Neural cell (in vitro differentiated cells): ENCODE measurements at regions not wholly inside any gene's neighbourhood (a gene's known extent, or its start where the extent isn't known, plus 50 kb on each side); places are given as distances from the start of the nearest gene placed in this dataset.

ENCODE experiments used
- H2AFZ ChIP-seq: fragments of 200-600, 300-800 bp; sonication (generic), shearing (Covaris generic); 2 replicates; pipeline ENCODE4 v1.6.0; 2014; ENCODE audit warnings: low read depth, mild to moderate bottlenecking, antibody characterized with exemption, low read length, moderate library complexity
- H3F3A ChIP-seq: fragments of 200-600 bp; shearing (Covaris generic); 2 replicates; pipeline ENCODE4 v1.6.1; 2016; ENCODE audit warnings: mild to moderate bottlenecking, moderate library complexity, mixed read lengths, antibody characterized with exemption, low read length; ENCODE audit not compliant: insufficient read depth, poor library complexity, severe bottlenecking
- H3K27ac ChIP-seq: fragments of 200-600, 300-800 bp; sonication (generic), shearing (Covaris generic); 2 replicates; pipeline ENCODE4 v1.5.1; 2014; ENCODE audit warnings: mild to moderate bottlenecking, low read length, moderate library complexity
- H3K27me3 ChIP-seq: fragments of 300-800, 200-600 bp; sonication (generic), shearing (Covaris generic); 2 replicates; pipeline ENCODE4 v1.6.0; 2014; ENCODE audit warnings: mild to moderate bottlenecking, low read depth, low read length, moderate library complexity; ENCODE audit not compliant: insufficient read depth
- H3K36me3 ChIP-seq: fragments of 300-800, 200-600 bp; sonication (generic), shearing (Covaris generic); 2 replicates; pipeline ENCODE4 v1.5.1; 2014; ENCODE audit warnings: mild to moderate bottlenecking, antibody characterized with exemption, low read length, moderate library complexity; ENCODE audit not compliant: insufficient read depth
- H3K4me2 ChIP-seq: fragments of 300-800, 200-600 bp; sonication (generic), shearing (Covaris generic); 2 replicates; pipeline ENCODE4 v1.6.0; 2014; ENCODE audit warnings: mild to moderate bottlenecking, low read length
- H3K4me3 ChIP-seq: fragments of 300-800, 200-600 bp; sonication (generic), shearing (Covaris generic); 2 replicates; pipeline ENCODE4 v1.5.1; 2014; ENCODE audit warnings: mild to moderate bottlenecking, low read length, moderate library complexity
- H3K79me2 ChIP-seq: fragments of 200-600 bp; shearing (Covaris generic); replicated peaks from 2 replicates; pipeline ENCODE4 v1.6.0; 2014; ENCODE audit warnings: mild to moderate bottlenecking, low read length, moderate library complexity; ENCODE audit not compliant: insufficient read depth
- H3K9ac ChIP-seq: fragments of 300-800, 200-600 bp; sonication (generic), shearing (Covaris generic); 2 replicates; pipeline ENCODE4 v1.6.1; 2016; ENCODE audit warnings: mild to moderate bottlenecking, low read length, mixed read lengths
- H3K9me2 ChIP-seq: fragments of 200-600 bp; shearing (Covaris generic); 2 replicates; pipeline ENCODE4 v1.6.1; 2016; ENCODE audit warnings: mild to moderate bottlenecking, low read length, mixed read lengths; ENCODE audit not compliant: insufficient read depth
- H3K9me3 ChIP-seq: fragments of 200-600, 300-800 bp; sonication (generic), shearing (Covaris generic); 2 replicates; pipeline ENCODE4 v1.6.1; 2016; ENCODE audit warnings: mild to moderate bottlenecking, mixed run types, low read length, moderate library complexity, mixed read lengths
- H4K20me1 ChIP-seq: fragments of 200-600 bp; shearing (Covaris generic); 2 replicates; pipeline ENCODE4 v1.6.1; 2016; ENCODE audit warnings: mild to moderate bottlenecking, mixed run types; ENCODE audit not compliant: insufficient read depth
- EP300 ChIP-seq: fragments of 450-650 bp; conservative IDR thresholded peaks from 2 replicates; pipeline ENCODE4 v1.6.1; 2014; ENCODE audit warnings: antibody characterized with exemption, mild to moderate bottlenecking, moderate library complexity; ENCODE audit not compliant: poor library complexity, severe bottlenecking
- EZH2 ChIP-seq: fragments of 200-600, 300-800 bp; shearing (Covaris generic), sonication (generic); IDR thresholded peaks from 2 replicates; pipeline ENCODE4 v1.6.1; 2014; ENCODE audit warnings: antibody characterized with exemption, low read length, borderline replicate concordance, mild to moderate bottlenecking; ENCODE audit not compliant: insufficient read depth, poor library complexity, severe bottlenecking
- MXI1 ChIP-seq: fragments of 450-650 bp; conservative IDR thresholded peaks from 2 replicates; pipeline ENCODE4 v1.6.1; 2014; ENCODE audit warnings: antibody characterized with exemption, mild to moderate bottlenecking; ENCODE audit not compliant: poor library complexity, severe bottlenecking
- POLR2AphosphoS5 ChIP-seq: IDR thresholded peaks from 2 replicates; pipeline ENCODE4 v1.6.1; 2012
- RAD21 ChIP-seq: fragments of 450-650 bp; conservative IDR thresholded peaks from 2 replicates; pipeline ENCODE4 v1.6.1; 2014; ENCODE audit warnings: antibody characterized with exemption, mild to moderate bottlenecking, moderate library complexity
- SMC3 ChIP-seq: fragments of 450-650 bp; conservative IDR thresholded peaks from 2 replicates; pipeline ENCODE4 v1.6.1; 2014; ENCODE audit warnings: antibody characterized with exemption, mild to moderate bottlenecking, moderate library complexity; ENCODE audit not compliant: poor library complexity
- TAF1 ChIP-seq: IDR thresholded peaks from 2 replicates; pipeline ENCODE4 v1.6.1; 2012; ENCODE audit warnings: low read depth
- TF ChIP-seq, protein P1 (sequence below): IDR thresholded peaks from 2 replicates; pipeline ENCODE4 v1.6.1; 2012; ENCODE audit warnings: borderline replicate concordance
- TF ChIP-seq, protein P2 (sequence below): fragments of 450-650 bp; IDR thresholded peaks from 2 replicates; pipeline ENCODE4 v1.5.1; 2014; ENCODE audit warnings: antibody characterized with exemption, mild to moderate bottlenecking, moderate library complexity; ENCODE audit not compliant: poor library complexity, severe bottlenecking

DNA sequence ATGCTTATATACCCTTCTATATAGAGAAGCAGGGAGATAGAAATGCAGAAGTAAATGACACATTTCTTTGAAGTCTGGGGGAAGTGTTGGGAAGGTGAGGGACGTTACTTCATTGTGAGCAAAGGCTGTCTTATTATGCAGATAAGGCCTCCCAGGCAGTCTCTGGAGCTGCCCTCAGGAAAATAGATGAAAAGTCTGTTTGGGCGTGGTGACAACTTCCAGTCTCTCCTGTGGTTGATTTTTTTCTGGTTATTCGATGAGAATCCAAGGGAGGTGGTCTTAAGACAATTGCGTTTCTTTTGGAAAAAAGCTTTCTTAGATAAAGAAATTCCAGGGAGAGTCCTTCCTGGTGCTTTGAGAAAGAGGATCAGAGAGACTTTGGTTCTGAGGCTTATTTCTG lies 84.0 kb downstream of the NEUROD6 start:
- Histone ChIP-seq H4K20me1 (no peaks in the 10 kb centered on the region), H3F3A (no peaks in the 10 kb centered on the region), H2AFZ (no peak overlapping the region), H3K9ac (no peak overlapping the region), H3K9me3 (no peaks in the 10 kb centered on the region), H3K36me3 (no peaks in the 10 kb centered on the region), H3K79me2 (no peaks in the 10 kb centered on the region), H3K27me3 (no peaks in the 10 kb centered on the region), H3K9me2 (no peaks in the 10 kb centered on the region), H3K4me3 (no peak overlapping the region), H3K27ac (no peak overlapping the region), H3K4me2 (no peak overlapping the region)
- TF ChIP-seq POLR2AphosphoS5, result no peak
- TF ChIP-seq, protein P1, sequence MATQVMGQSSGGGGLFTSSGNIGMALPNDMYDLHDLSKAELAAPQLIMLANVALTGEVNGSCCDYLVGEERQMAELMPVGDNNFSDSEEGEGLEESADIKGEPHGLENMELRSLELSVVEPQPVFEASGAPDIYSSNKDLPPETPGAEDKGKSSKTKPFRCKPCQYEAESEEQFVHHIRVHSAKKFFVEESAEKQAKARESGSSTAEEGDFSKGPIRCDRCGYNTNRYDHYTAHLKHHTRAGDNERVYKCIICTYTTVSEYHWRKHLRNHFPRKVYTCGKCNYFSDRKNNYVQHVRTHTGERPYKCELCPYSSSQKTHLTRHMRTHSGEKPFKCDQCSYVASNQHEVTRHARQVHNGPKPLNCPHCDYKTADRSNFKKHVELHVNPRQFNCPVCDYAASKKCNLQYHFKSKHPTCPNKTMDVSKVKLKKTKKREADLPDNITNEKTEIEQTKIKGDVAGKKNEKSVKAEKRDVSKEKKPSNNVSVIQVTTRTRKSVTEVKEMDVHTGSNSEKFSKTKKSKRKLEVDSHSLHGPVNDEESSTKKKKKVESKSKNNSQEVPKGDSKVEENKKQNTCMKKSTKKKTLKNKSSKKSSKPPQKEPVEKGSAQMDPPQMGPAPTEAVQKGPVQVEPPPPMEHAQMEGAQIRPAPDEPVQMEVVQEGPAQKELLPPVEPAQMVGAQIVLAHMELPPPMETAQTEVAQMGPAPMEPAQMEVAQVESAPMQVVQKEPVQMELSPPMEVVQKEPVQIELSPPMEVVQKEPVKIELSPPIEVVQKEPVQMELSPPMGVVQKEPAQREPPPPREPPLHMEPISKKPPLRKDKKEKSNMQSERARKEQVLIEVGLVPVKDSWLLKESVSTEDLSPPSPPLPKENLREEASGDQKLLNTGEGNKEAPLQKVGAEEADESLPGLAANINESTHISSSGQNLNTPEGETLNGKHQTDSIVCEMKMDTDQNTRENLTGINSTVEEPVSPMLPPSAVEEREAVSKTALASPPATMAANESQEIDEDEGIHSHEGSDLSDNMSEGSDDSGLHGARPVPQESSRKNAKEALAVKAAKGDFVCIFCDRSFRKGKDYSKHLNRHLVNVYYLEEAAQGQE, result no peak
- TF ChIP-seq, protein P2, sequence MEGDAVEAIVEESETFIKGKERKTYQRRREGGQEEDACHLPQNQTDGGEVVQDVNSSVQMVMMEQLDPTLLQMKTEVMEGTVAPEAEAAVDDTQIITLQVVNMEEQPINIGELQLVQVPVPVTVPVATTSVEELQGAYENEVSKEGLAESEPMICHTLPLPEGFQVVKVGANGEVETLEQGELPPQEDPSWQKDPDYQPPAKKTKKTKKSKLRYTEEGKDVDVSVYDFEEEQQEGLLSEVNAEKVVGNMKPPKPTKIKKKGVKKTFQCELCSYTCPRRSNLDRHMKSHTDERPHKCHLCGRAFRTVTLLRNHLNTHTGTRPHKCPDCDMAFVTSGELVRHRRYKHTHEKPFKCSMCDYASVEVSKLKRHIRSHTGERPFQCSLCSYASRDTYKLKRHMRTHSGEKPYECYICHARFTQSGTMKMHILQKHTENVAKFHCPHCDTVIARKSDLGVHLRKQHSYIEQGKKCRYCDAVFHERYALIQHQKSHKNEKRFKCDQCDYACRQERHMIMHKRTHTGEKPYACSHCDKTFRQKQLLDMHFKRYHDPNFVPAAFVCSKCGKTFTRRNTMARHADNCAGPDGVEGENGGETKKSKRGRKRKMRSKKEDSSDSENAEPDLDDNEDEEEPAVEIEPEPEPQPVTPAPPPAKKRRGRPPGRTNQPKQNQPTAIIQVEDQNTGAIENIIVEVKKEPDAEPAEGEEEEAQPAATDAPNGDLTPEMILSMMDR, result no peak

DNA sequence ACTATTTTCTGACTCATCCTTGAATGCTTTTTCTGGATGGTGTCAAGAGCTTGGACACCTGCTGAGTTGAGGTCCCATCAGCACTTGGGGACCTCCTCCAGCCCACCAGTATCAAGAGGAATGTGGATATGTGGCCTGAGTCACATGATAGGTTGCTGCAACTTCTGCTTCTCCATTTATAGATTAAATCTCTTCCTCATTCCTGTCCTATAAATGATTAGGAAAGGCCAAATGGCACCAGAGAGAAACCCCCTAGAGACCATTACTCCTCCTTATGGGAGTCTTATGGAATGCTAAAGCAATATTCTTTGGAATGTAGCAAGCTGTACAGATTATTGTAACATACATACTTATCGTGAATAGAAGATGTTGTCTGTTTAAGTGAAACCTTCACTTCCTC lies 85.6 kb downstream of the NEUROD6 start:
- H3K4me3 ChIP-seq, result no peak overlapping the region
- no peaks in the 10 kb centered on the region for H3K9me2 ChIP-seq
- no peaks in the 10 kb centered on the region for H3K36me3 ChIP-seq
- H3F3A ChIP-seq, result no peaks in the 10 kb centered on the region
- no peaks in the 10 kb centered on the region for H4K20me1 ChIP-seq
- no peaks in the 10 kb centered on the region for H3K79me2 ChIP-seq
- H3K27ac ChIP-seq, result no peak overlapping the region
- no peaks in the 10 kb centered on the region for H3K9me3 ChIP-seq
- TF ChIP-seq SMC3 (no peak), TAF1 (no peak), MXI1 (no peak), EP300 (no peak), RAD21 (no peak), EZH2 (no peak)
- TF ChIP-seq, protein P1, result no peak
- TF ChIP-seq, protein P2, result no peak
- no peaks in the 10 kb centered on the region for H3K27me3 ChIP-seq
- no peak overlapping the region for H2AFZ ChIP-seq
- H3K4me2 ChIP-seq, result no peak overlapping the region
- no peak overlapping the region for H3K9ac ChIP-seq
